ENCODE measurements at regions not wholly inside any gene's neighbourhood (a gene's known extent, or its start where the extent isn't known, plus 50 kb on each side); places are given as distances from the start of the nearest gene placed in this dataset.

DNA sequence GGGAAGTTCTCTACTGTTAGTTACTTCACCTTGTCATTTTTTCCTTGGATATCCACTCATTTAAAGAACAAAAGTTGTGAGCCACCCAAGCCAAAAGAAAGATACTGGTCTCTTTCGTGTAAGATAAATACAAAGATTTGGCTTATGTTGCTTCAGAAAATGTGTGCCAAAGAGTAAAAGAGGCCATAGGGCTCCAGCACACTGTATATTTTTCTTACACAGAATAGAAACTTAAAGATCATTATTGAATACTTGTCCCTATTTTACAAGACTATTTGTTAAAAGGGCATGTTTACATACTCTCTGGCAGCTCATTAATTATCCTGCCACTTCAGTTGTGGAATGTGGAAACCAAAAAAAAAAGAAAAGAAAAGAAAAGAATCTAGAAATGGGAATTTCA is 284.2 kb upstream of the LRRC7 start:
- TF ChIP-seq, protein P1, sequence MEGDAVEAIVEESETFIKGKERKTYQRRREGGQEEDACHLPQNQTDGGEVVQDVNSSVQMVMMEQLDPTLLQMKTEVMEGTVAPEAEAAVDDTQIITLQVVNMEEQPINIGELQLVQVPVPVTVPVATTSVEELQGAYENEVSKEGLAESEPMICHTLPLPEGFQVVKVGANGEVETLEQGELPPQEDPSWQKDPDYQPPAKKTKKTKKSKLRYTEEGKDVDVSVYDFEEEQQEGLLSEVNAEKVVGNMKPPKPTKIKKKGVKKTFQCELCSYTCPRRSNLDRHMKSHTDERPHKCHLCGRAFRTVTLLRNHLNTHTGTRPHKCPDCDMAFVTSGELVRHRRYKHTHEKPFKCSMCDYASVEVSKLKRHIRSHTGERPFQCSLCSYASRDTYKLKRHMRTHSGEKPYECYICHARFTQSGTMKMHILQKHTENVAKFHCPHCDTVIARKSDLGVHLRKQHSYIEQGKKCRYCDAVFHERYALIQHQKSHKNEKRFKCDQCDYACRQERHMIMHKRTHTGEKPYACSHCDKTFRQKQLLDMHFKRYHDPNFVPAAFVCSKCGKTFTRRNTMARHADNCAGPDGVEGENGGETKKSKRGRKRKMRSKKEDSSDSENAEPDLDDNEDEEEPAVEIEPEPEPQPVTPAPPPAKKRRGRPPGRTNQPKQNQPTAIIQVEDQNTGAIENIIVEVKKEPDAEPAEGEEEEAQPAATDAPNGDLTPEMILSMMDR (IDR thresholded peaks at IDR 0.05) = no peak
- TF ChIP-seq POLR2A (IDR thresholded peaks at IDR 0.05) = no peak
